ENCODE measurements at regions not wholly inside any gene's neighbourhood (a gene's known extent, or its start where the extent isn't known, plus 50 kb on each side); places are given as distances from the start of the nearest gene placed in this dataset.

DNA sequence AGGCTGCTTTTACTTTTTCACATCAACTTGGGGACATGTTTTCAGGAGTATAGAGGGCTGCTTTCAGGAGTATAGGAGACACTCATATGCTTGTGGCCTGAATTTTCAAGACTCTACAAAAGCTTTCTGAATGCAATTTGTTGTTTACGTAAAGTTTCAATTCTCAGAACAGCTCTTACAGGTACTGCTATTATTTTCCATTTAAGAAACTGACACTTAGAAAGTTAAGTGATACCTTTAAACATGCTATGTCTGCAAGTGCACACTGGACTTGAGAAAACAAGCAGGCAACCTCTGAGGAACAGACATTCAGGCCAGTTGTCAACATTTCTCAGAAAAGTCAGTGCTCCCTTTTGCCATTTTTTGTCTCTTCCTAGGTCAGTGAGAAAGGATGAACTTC, 70.0 kb upstream of the PHYHIPL start:
- H3K27ac Mint-ChIP-seq, result no peak overlapping the region
- no peak overlapping the region for H3K4me3 Mint-ChIP-seq

DNA sequence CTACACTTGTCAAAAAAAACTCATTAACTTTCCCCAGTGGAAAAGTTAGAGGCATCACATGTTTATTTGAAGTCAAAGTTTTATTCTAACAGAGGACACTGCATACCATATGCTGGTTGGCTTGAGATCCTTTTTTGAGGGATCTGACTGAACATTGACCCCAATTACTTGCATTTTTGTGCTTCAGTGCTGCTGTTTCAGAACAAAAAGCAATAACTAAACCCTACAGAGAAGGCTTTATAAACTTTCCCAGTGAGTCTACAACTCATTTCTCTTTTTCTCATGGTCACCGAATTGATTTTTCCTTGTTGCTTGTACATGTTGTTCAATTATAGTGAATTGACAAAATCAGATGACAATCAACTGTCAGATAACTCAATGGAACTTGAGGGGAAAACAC, 69.3 kb upstream of the PHYHIPL start:
- Mint-ChIP-seq H3K4me3 (no peak overlapping the region), H3K4me1 (no peaks in the 10 kb centered on the region), H3K27ac (no peak overlapping the region), H3K36me3 (ENCODE audit: low read depth) (no peaks in the 10 kb centered on the region), H3K27me3 (no peaks in the 10 kb centered on the region), H3K9me3 (no peaks in the 10 kb centered on the region)
- ATAC-seq, result no peak
- DNase-seq, result no peak

More for the DNA sequence above, 70.0 kb upstream of the PHYHIPL start:
- H3K9me3 Mint-ChIP-seq, result no peaks in the 10 kb centered on the region
- DNase-seq (no peak), ATAC-seq (no peak)
- H3K36me3 Mint-ChIP-seq (ENCODE audit: low read depth), result no peaks in the 10 kb centered on the region
- H3K4me1 Mint-ChIP-seq, result no peaks in the 10 kb centered on the region
- no peaks in the 10 kb centered on the region for H3K27me3 Mint-ChIP-seq

DNA sequence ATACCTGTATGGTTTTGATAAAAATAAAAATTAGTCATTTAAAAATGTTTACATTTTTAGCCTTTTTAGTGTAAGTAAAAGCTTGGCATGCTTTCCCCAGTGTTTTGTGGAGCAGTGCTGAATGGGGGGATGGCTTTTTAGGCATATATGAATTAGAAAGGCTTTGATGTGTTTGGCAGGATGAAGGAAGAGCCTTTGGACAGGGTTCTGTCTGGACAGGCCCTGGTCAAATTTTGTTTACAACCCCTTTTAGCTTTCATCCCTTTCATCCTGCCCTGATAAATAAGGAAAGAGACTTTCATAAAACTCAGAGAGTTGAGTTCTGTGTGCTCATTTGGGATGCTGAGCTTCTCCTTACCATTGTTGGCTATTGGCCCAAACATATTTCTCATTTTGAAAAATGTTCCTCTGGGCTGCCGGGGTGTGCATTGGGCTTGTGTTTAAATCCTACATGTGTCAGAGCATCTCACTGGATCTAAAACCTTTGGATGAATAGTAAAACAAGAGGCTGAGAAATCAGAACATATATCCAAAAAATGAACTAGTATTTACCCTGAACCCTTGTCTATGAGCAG, 68.1 kb upstream of the PHYHIPL start:
- no peak for ATAC-seq
- H3K36me3 Mint-ChIP-seq (ENCODE audit: low read depth), result no peaks in the 10 kb centered on the region

DNA sequence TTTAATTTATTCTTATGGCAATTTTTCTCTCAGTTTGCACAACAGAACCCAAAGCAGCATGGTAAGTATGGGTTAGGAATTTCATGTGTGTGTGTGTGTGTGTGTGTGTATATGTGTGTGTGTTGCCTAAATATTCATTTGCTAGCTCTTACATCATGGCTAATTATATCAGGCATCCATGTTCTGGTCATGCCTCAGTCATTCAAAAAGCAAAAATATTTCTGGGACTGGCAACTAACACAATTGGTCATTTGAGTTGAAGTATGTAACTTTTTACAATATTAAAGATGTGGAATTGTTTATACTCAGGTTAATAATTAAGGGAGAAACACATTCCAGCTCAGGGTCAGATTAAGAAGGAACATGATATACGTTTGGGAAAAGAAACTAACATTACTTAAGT, 67.6 kb upstream of the PHYHIPL start:
- Mint-ChIP-seq H3K4me1 (no peaks in the 10 kb centered on the region), H3K36me3 (ENCODE audit: low read depth) (no peaks in the 10 kb centered on the region), H3K27ac (no peak overlapping the region), H3K27me3 (no peaks in the 10 kb centered on the region), H3K4me3 (no peak overlapping the region), H3K9me3 (no peaks in the 10 kb centered on the region)
- ATAC-seq (no peak), DNase-seq (no peak)

More for the DNA sequence above, 68.1 kb upstream of the PHYHIPL start:
- no peaks in the 10 kb centered on the region for H3K27me3 Mint-ChIP-seq
- no peak for DNase-seq
- H3K4me1 Mint-ChIP-seq, result no peaks in the 10 kb centered on the region
- no peak overlapping the region for H3K4me3 Mint-ChIP-seq
- H3K9me3 Mint-ChIP-seq, result no peaks in the 10 kb centered on the region
- H3K27ac Mint-ChIP-seq, result no peak overlapping the region

DNA sequence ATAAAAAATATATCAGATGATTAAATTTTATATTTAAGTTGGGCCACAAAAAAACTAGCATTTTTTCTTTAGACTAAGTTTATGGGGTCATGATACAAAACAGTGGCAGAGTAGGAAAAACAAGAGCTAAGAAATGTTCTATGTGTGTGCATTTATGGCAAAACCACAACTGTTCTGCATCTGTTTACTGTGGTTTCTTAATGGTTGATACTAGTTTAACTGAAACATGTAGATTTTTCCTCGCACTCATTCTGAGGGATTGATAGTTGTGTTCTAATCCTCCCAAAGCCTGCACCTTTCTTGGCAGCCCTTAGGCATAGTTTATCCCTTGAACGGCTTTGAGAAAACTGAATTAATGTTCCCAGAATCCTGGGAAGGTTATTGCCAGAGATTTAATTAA, 66.6 kb upstream of the PHYHIPL start:
- Mint-ChIP-seq H3K27ac (no peak overlapping the region), H3K4me3 (no peak overlapping the region), H3K27me3 (no peaks in the 10 kb centered on the region), H3K9me3 (no peaks in the 10 kb centered on the region), H3K36me3 (ENCODE audit: low read depth) (no peaks in the 10 kb centered on the region), H3K4me1 (no peaks in the 10 kb centered on the region)
- DNase-seq (no peak), ATAC-seq (no peak)

DNA sequence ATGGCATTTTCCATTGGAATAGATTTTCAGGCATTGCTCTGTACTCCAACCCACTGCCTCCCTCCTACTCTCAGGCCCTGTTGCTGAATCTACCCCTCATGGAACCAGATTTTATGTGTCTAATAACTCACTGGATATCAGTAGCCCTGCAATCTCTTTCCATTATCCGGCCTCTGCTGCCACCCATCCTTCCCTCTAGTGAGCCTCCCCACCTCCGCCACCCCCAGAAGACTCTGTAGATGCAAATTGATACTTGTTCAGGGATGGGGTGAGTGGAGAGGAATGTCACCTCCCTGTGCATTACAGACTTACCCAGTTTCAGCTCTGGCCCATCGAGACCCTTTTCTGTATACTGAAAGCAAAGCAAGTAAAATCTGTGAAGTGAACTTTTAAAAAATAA, 52.3 kb upstream of the PHYHIPL start:
- Mint-ChIP-seq H3K9me3 (peaks cover 9% of the 10 kb centered on the region), H3K27me3 (no peaks in the 10 kb centered on the region), H3K4me3 (no peak overlapping the region), H3K27ac (no peak overlapping the region), H3K36me3 (ENCODE audit: low read depth) (no peaks in the 10 kb centered on the region), H3K4me1 (no peaks in the 10 kb centered on the region)
- ATAC-seq (no peak), DNase-seq (no peak)

DNA sequence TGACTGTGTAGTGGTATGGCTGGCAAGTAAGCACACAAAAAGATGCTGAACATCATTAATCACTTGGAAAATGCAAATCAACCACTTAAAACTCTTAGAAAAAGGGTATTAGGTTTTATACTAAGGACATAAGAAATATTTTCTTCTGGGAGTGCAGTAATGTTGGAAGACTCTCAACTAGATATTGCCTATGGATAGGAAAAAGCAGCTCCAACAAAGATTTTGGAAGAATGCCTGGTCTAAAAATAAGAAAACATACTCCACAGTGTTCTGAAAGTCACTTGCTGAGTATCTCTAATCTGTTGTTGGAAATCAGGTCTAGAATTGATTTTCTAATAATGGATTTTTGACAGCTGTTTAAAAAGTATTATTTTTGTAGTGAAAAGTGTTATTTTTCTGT, 50.8 kb upstream of the PHYHIPL start:
- Mint-ChIP-seq H3K4me3 (no peak overlapping the region), H3K27me3 (no peaks in the 10 kb centered on the region), H3K4me1 (no peaks in the 10 kb centered on the region), H3K36me3 (ENCODE audit: low read depth) (no peaks in the 10 kb centered on the region), H3K27ac (no peak overlapping the region), H3K9me3 (peaks cover 9% of the 10 kb centered on the region)
- no peak for ATAC-seq
- DNase-seq, result no peak

DNA sequence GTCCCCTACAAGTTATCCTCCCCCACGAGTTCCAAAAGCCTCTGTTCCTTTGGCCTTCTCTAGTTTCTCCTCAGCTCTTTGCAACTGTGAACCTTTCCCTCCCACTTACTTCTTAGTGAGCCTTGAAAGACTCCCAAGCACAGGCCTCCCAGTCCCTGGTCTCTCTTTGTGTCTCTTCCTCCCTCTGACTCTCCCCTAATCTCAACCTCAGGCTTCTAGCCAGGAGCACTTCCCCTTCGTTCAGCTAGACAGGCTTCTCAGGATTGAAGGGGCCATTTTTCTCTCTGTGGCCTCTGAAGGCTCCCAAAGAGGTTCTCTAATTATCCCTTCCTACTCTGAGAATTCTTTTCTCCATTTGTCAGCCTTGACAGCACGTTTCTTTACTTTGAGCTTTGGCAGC, 50.2 kb upstream of the PHYHIPL start:
- Mint-ChIP-seq H3K27ac (no peak overlapping the region), H3K27me3 (no peaks in the 10 kb centered on the region), H3K4me3 (no peak overlapping the region), H3K36me3 (ENCODE audit: low read depth) (no peaks in the 10 kb centered on the region), H3K4me1 (no peaks in the 10 kb centered on the region), H3K9me3 (peaks cover 9% of the 10 kb centered on the region)
- ATAC-seq (no peak), DNase-seq (no peak)

Data from activated naive CD8-positive, alpha-beta T cell treated with anti-CD3 and anti-CD28 coated beads, Interleukin-2, amount 50 U/mL, for 24 hours (primary cell).